Liver (tissue), 8 donors: ENCODE measurements at regions not wholly inside any gene's neighbourhood (a gene's known extent, or its start where the extent isn't known, plus 50 kb on each side); places are given as distances from the start of the nearest gene placed in this dataset.

Source experiments
- DNase-seq: peaks from one replicate; pipeline ENCODE4 v3.0.0-alpha.2; 2017; ENCODE audit warnings: low spot score
- H3K27ac ChIP-seq, 2 donors: one replicate each; pipeline ENCODE4 v1.7.0; 2013; ENCODE audit warnings: inconsistent platforms in 2 of 2, low read length in 2 of 2, control low read depth in 1 of 2, low read depth in 1 of 2, mild to moderate bottlenecking in 1 of 2
- H3K27me3 ChIP-seq, 4 donors: one replicate each; pipeline versions ENCODE4 v1.6.1 to v1.7.0; 2013; ENCODE audit warnings: low read length in 3 of 4, inconsistent platforms in 1 of 4, mild to moderate bottlenecking in 1 of 4, moderate library complexity in 1 of 4; ENCODE audit not compliant: control insufficient read depth in 4 of 4, insufficient read depth in 4 of 4
- H3K36me3 ChIP-seq, 4 donors: one replicate each; pipeline versions ENCODE4 v1.6.1 to v1.7.0; 2013; ENCODE audit warnings: low read length in 3 of 4, mild to moderate bottlenecking in 3 of 4, low read depth in 1 of 4, moderate library complexity in 1 of 4; ENCODE audit not compliant: control insufficient read depth in 4 of 4, insufficient read depth in 3 of 4
- H3K4me1 ChIP-seq, 4 donors: one replicate each; pipeline versions ENCODE4 v1.6.1 to v1.7.0; 2013; ENCODE audit warnings: low read length in 3 of 4, mild to moderate bottlenecking in 3 of 4, moderate library complexity in 1 of 4; ENCODE audit not compliant: control insufficient read depth in 4 of 4, insufficient read depth in 4 of 4
- H3K4me3 ChIP-seq, 3 donors: one replicate each; pipeline versions ENCODE4 v1.6.1 to v1.7.0; 2013; ENCODE audit warnings: low read length in 3 of 3, control low read depth in 1 of 3, low read depth in 1 of 3, mild to moderate bottlenecking in 1 of 3
- H3K9ac ChIP-seq, 2 donors: one replicate each; pipeline ENCODE4 v1.7.0; 2013; ENCODE audit warnings: low read length in 2 of 2, mild to moderate bottlenecking in 2 of 2, moderate library complexity in 2 of 2, control low read depth in 1 of 2, low read depth in 1 of 2
- H3K9me3 ChIP-seq, 4 donors: one replicate each; pipeline versions ENCODE4 v1.6.1 to v1.7.0; 2013; ENCODE audit warnings: low read length in 3 of 4; ENCODE audit not compliant: control insufficient read depth in 4 of 4
- EGR1 ChIP-seq, 2 donors: IDR thresholded peaks; 2 replicates each; pipeline ENCODE4 v1.6.1; 2016 to 2018; ENCODE audit warnings: antibody characterized with exemption in 2 of 2, low read depth in 2 of 2
- FOXA1 ChIP-seq: IDR thresholded peaks from 2 replicates; pipeline ENCODE4 v1.6.1; 2016; ENCODE audit warnings: antibody characterized with exemption
- FOXA2 ChIP-seq: IDR thresholded peaks from 2 replicates; pipeline ENCODE4 v1.6.1; 2016; ENCODE audit warnings: antibody characterized with exemption
- GABPA ChIP-seq, 2 donors: IDR thresholded peaks in 1 of 2; conservative IDR thresholded peaks in 1 of 2; 2 replicates each; pipeline ENCODE4 v1.6.1; 2016; ENCODE audit warnings: antibody characterized with exemption in 2 of 2, mild to moderate bottlenecking in 1 of 2, moderate library complexity in 1 of 2
- HNF4A ChIP-seq, 2 donors: conservative IDR thresholded peaks; 2 replicates each; pipeline ENCODE4 v1.6.1; 2016; ENCODE audit warnings: antibody characterized with exemption in 2 of 2, mild to moderate bottlenecking in 2 of 2
- HNF4G ChIP-seq: IDR thresholded peaks from 2 replicates; pipeline ENCODE4 v1.6.1; 2016; ENCODE audit warnings: antibody characterized with exemption
- JUND ChIP-seq, 2 donors: IDR thresholded peaks; 2 replicates each; pipeline ENCODE4 v1.6.1; 2016; ENCODE audit warnings: antibody characterized with exemption in 2 of 2
- NR2F2 ChIP-seq: IDR thresholded peaks from 2 replicates; pipeline ENCODE4 v1.6.1; 2016; ENCODE audit warnings: antibody characterized with exemption
- RAD21 ChIP-seq, 2 donors: IDR thresholded peaks; 2 replicates each; pipeline ENCODE4 v1.6.1; 2016; ENCODE audit warnings: antibody characterized with exemption in 2 of 2, mild to moderate bottlenecking in 2 of 2
- RXRA ChIP-seq, 2 donors: IDR thresholded peaks; 2 replicates each; pipeline ENCODE4 v1.6.1; 2017 to 2018; ENCODE audit warnings: antibody characterized with exemption in 2 of 2, mild to moderate bottlenecking in 1 of 2
- SP1 ChIP-seq: IDR thresholded peaks from 2 replicates; pipeline ENCODE4 v1.6.1; 2018; ENCODE audit warnings: antibody characterized with exemption, mild to moderate bottlenecking
- TAF1 ChIP-seq: conservative IDR thresholded peaks from 2 replicates; pipeline ENCODE4 v1.6.1; 2016; ENCODE audit warnings: antibody characterized with exemption, mild to moderate bottlenecking
- YY1 ChIP-seq: IDR thresholded peaks from 2 replicates; pipeline ENCODE4 v1.6.1; 2016; ENCODE audit warnings: antibody characterized with exemption, mild to moderate bottlenecking
- WGBS: extraction: QIAGEN DNeasy Blood & Tissue Kit; methylation state at CpG from one replicate; pipeline ENCODE4 v1.1.7; 2013; 5-methylcytosine and 5-hydroxymethylcytosine counted together
- TF ChIP-seq, protein P1 (sequence below): IDR thresholded peaks from 2 replicates; pipeline ENCODE4 v1.6.1; 2016; ENCODE audit warnings: antibody characterized with exemption
- TF ChIP-seq, protein P2 (sequence below): IDR thresholded peaks from 2 replicates; pipeline ENCODE4 v1.6.1; 2016; ENCODE audit warnings: antibody characterized with exemption
- TF ChIP-seq, protein P3 (sequence below): fragments of 150-350 bp; IDR thresholded peaks from 2 replicates; pipeline ENCODE4 v1.5.1; 2017; ENCODE audit warnings: improper control_type of control experiment, low read depth, low read length; ENCODE audit not compliant: missing input control
- TF ChIP-seq, protein P4 (sequence below): IDR thresholded peaks from 2 replicates; pipeline ENCODE4 v1.6.1; 2016; ENCODE audit warnings: antibody characterized with exemption, mild to moderate bottlenecking
- TF ChIP-seq, protein P5 (sequence below): IDR thresholded peaks from 2 replicates; pipeline ENCODE4 v1.6.1; 2016; ENCODE audit warnings: antibody characterized with exemption
- donor health status: healthy.
- donor health status: healthy.
- donor health status: healthy.
- donor health status: healthy.
- donor health status: healthy.

DNA sequence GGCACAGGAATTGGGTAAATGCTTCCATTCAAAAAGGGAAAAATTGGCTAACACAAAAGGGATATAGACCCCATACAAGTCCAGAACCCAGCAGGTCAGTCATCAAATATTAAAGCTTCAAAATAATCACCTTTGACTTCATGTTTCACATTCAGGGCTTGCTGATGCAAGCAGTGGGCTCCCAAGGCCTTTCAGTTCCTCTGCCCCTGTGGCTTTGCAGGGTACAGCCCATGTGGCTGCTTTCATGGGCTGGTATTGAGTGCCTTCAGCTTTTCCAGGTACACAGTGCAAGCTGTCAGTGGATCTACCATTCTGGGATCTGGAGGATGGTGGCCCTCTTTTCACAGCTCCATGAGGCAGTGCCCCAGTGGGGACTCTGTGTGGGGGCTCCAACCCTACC is 253.0 kb downstream of the TECRL start:
- no peak overlapping the region for H3K9ac ChIP-seq
- no peaks in the 10 kb centered on the region for H3K9me3 ChIP-seq
- no peaks in the 10 kb centered on the region for H3K27me3 ChIP-seq
- no peaks in the 10 kb centered on the region for H3K36me3 ChIP-seq
- DNase-seq = no peak
- no peaks in the 10 kb centered on the region for H3K4me1 ChIP-seq
- no peak overlapping the region for H3K27ac ChIP-seq
- no peak overlapping the region for H3K4me3 ChIP-seq
- no peak for TF ChIP-seq FOXA2
- TF ChIP-seq HNF4G = no peak
- TF ChIP-seq, protein P1, sequence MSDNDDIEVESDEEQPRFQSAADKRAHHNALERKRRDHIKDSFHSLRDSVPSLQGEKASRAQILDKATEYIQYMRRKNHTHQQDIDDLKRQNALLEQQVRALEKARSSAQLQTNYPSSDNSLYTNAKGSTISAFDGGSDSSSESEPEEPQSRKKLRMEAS = no peak
- TF ChIP-seq, protein P2, sequence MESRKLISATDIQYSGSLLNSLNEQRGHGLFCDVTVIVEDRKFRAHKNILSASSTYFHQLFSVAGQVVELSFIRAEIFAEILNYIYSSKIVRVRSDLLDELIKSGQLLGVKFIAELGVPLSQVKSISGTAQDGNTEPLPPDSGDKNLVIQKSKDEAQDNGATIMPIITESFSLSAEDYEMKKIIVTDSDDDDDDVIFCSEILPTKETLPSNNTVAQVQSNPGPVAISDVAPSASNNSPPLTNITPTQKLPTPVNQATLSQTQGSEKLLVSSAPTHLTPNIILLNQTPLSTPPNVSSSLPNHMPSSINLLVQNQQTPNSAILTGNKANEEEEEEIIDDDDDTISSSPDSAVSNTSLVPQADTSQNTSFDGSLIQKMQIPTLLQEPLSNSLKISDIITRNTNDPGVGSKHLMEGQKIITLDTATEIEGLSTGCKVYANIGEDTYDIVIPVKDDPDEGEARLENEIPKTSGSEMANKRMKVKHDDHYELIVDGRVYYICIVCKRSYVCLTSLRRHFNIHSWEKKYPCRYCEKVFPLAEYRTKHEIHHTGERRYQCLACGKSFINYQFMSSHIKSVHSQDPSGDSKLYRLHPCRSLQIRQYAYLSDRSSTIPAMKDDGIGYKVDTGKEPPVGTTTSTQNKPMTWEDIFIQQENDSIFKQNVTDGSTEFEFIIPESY = no peak
- no peak for TF ChIP-seq TAF1
- TF ChIP-seq, protein P3, sequence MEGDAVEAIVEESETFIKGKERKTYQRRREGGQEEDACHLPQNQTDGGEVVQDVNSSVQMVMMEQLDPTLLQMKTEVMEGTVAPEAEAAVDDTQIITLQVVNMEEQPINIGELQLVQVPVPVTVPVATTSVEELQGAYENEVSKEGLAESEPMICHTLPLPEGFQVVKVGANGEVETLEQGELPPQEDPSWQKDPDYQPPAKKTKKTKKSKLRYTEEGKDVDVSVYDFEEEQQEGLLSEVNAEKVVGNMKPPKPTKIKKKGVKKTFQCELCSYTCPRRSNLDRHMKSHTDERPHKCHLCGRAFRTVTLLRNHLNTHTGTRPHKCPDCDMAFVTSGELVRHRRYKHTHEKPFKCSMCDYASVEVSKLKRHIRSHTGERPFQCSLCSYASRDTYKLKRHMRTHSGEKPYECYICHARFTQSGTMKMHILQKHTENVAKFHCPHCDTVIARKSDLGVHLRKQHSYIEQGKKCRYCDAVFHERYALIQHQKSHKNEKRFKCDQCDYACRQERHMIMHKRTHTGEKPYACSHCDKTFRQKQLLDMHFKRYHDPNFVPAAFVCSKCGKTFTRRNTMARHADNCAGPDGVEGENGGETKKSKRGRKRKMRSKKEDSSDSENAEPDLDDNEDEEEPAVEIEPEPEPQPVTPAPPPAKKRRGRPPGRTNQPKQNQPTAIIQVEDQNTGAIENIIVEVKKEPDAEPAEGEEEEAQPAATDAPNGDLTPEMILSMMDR = no peak
- no peak for TF ChIP-seq YY1
- no peak for TF ChIP-seq HNF4A (conservative IDR thresholded peaks at IDR 0.05)
- no peak for TF ChIP-seq SP1
- no peak for TF ChIP-seq JUND (IDR thresholded peaks at IDR 0.05)
- TF ChIP-seq NR2F2 = no peak
- TF ChIP-seq GABPA (IDR thresholded peaks at IDR 0.05 in 1 of 2, conservative IDR thresholded peaks at IDR 0.05 in 1 of 2) = no peak
- no peak for TF ChIP-seq EGR1 (IDR thresholded peaks at IDR 0.05; ENCODE audit: low read depth in 2 of 2)
- no peak for TF ChIP-seq RXRA (IDR thresholded peaks at IDR 0.05)
- TF ChIP-seq FOXA1 = no peak
- TF ChIP-seq, protein P4, sequence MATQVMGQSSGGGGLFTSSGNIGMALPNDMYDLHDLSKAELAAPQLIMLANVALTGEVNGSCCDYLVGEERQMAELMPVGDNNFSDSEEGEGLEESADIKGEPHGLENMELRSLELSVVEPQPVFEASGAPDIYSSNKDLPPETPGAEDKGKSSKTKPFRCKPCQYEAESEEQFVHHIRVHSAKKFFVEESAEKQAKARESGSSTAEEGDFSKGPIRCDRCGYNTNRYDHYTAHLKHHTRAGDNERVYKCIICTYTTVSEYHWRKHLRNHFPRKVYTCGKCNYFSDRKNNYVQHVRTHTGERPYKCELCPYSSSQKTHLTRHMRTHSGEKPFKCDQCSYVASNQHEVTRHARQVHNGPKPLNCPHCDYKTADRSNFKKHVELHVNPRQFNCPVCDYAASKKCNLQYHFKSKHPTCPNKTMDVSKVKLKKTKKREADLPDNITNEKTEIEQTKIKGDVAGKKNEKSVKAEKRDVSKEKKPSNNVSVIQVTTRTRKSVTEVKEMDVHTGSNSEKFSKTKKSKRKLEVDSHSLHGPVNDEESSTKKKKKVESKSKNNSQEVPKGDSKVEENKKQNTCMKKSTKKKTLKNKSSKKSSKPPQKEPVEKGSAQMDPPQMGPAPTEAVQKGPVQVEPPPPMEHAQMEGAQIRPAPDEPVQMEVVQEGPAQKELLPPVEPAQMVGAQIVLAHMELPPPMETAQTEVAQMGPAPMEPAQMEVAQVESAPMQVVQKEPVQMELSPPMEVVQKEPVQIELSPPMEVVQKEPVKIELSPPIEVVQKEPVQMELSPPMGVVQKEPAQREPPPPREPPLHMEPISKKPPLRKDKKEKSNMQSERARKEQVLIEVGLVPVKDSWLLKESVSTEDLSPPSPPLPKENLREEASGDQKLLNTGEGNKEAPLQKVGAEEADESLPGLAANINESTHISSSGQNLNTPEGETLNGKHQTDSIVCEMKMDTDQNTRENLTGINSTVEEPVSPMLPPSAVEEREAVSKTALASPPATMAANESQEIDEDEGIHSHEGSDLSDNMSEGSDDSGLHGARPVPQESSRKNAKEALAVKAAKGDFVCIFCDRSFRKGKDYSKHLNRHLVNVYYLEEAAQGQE = no peak

DNA sequence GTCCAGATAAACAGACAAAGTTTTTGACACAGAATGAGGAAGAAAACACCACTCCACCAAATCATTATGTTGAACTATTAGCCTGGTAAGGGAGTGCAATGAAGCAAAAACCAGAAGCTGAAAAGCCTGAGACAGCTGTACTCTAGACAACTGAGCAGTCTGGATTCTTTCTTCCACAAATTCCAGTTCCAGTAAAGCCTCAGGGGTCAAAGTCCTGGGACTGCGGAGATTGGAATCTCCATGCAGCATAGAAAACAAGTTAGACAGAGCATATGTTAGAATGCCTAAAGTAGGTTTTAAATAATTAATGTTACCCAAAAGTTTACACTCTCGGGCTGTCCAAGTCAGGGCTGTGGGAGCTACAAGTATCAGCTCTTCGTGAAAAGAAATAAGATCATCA is 263.2 kb downstream of the TECRL start:
- H3K9ac ChIP-seq = no peak overlapping the region
- H3K27me3 ChIP-seq = peaks cover 0 to 2% (median 0%) of the 10 kb centered on the region in 4 donors
- H3K9me3 ChIP-seq = peaks cover 0 to 4% (median 0%) of the 10 kb centered on the region in 4 donors
- H3K4me1 ChIP-seq = no peaks in the 10 kb centered on the region
- no peak overlapping the region for H3K4me3 ChIP-seq
- H3K27ac ChIP-seq = no peak overlapping the region
- WGBS = 67% methylated on average over 3 of the region's 3 CpGs
- no peak for DNase-seq
- no peaks in the 10 kb centered on the region for H3K36me3 ChIP-seq
- TF ChIP-seq HNF4G (no peak), FOXA1 (no peak), FOXA2 (no peak), JUND (IDR thresholded peaks at IDR 0.05) (no peak), RXRA (IDR thresholded peaks at IDR 0.05) (no peak), GABPA (IDR thresholded peaks at IDR 0.05 in 1 of 2, conservative IDR thresholded peaks at IDR 0.05 in 1 of 2) (no peak), HNF4A (conservative IDR thresholded peaks at IDR 0.05) (no peak), EGR1 (IDR thresholded peaks at IDR 0.05; ENCODE audit: low read depth in 2 of 2) (no peak), NR2F2 (no peak), YY1 (no peak), SP1 (no peak), TAF1 (no peak), RAD21 (IDR thresholded peaks at IDR 0.05) (no peak)
- TF ChIP-seq, protein P5, sequence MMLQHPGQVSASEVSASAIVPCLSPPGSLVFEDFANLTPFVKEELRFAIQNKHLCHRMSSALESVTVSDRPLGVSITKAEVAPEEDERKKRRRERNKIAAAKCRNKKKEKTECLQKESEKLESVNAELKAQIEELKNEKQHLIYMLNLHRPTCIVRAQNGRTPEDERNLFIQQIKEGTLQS = no peak
- TF ChIP-seq, protein P1 = no peak
- TF ChIP-seq, protein P2 = no peak
- TF ChIP-seq, protein P4 = no peak
